Sigmoid colon (tissue), 6 donors: ENCODE measurements at regions not wholly inside any gene's neighbourhood (a gene's known extent, or its start where the extent isn't known, plus 50 kb on each side); places are given as distances from the start of the nearest gene placed in this dataset.

Source experiments
- DNase-seq: peaks from one replicate; pipeline ENCODE4 v3.0.0-alpha.2; 2019
- H3K27ac ChIP-seq, 4 donors: fragments of 200-600 bp; sonication (generic); one replicate each; pipeline ENCODE4 v1.5.1; 2016 to 2019; ENCODE audit warnings: mild to moderate bottlenecking in 1 of 4
- H3K27me3 ChIP-seq, 3 donors: fragments of 200-600 bp; sonication (generic); one replicate each; pipeline ENCODE4 v1.5.1; 2019; ENCODE audit warnings: mild to moderate bottlenecking in 1 of 3
- H3K36me3 ChIP-seq, 4 donors: fragments of 200-600 bp; sonication (generic); one replicate each; pipeline ENCODE4 v1.5.1; 2016 to 2019
- H3K4me1 ChIP-seq, 4 donors: fragments of 200-600 bp; sonication (generic); one replicate each; pipeline ENCODE4 v1.5.1; 2017 to 2019
- H3K4me3 ChIP-seq, 4 donors: fragments of 200-600 bp; sonication (generic); one replicate each; pipeline ENCODE4 v1.5.1; 2017 to 2019; ENCODE audit warnings: mild to moderate bottlenecking in 2 of 4, moderate library complexity in 1 of 4
- H3K9me3 ChIP-seq, 4 donors: fragments of 200-600 bp in 3 of 4; sonication (generic) in 3 of 4; one replicate each; pipeline versions ENCODE4 v1.5.1 to v1.6.1; 2013 to 2019
- EP300 ChIP-seq, 4 donors: sonication (generic); formaldehyde crosslinking; IDR thresholded peaks; one replicate each; pipeline ENCODE4 v1.6.1; 2017; ENCODE audit warnings: antibody characterized with exemption in 4 of 4
- POLR2A ChIP-seq, 2 donors: fragments of 450-650 bp; IDR thresholded peaks; one replicate each; pipeline ENCODE4 v1.6.1; 2016; ENCODE audit warnings: antibody characterized with exemption in 2 of 2, mild to moderate bottlenecking in 2 of 2, moderate library complexity in 2 of 2
- POLR2AphosphoS5 ChIP-seq, 4 donors: sonication (generic); formaldehyde crosslinking; IDR thresholded peaks; one replicate each; pipeline ENCODE4 v1.6.1; 2017; ENCODE audit warnings: antibody characterized with exemption in 4 of 4
- WGBS, 2 donors: extraction: QIAGEN DNeasy Blood & Tissue Kit; methylation state at CpG; one replicate each; pipeline ENCODE4 v1.1.7; 2013; 5-methylcytosine and 5-hydroxymethylcytosine counted together
- intact Hi-C: fragments of 100-400 bp; cut with DNase I; formaldehyde crosslinking; loops from one replicate; pipeline ENCODE4 v1.15.1; 2023
- TF ChIP-seq, protein P1 (sequence below), 4 experiments: fragments of 450-650 bp in 3 of 4; fragments of 200-600 bp in 1 of 4; IDR thresholded peaks; one replicate each; pipeline ENCODE4 v1.5.1; 2016 to 2019; ENCODE audit warnings: antibody characterized with exemption in 4 of 4, mild to moderate bottlenecking in 3 of 4, moderate library complexity in 2 of 4
- donor health status: healthy with polysubstance abuse.
- donor health status: healthy.

GRCh38 chr15:38896647-38897046 is 332.0 kb upstream of the RASGRP1 start:
- 85 to 97% methylated on average over 1 of the region's 1 CpG for WGBS, 2 donors
- intact Hi-C loops: no loop called here
- DNase-seq: no peak
- TF ChIP-seq POLR2AphosphoS5 (IDR thresholded peaks at IDR 0.05) (no peak), POLR2A (IDR thresholded peaks at IDR 0.05) (no peak), EP300 (IDR thresholded peaks at IDR 0.05) (no peak)
- TF ChIP-seq, protein P1, sequence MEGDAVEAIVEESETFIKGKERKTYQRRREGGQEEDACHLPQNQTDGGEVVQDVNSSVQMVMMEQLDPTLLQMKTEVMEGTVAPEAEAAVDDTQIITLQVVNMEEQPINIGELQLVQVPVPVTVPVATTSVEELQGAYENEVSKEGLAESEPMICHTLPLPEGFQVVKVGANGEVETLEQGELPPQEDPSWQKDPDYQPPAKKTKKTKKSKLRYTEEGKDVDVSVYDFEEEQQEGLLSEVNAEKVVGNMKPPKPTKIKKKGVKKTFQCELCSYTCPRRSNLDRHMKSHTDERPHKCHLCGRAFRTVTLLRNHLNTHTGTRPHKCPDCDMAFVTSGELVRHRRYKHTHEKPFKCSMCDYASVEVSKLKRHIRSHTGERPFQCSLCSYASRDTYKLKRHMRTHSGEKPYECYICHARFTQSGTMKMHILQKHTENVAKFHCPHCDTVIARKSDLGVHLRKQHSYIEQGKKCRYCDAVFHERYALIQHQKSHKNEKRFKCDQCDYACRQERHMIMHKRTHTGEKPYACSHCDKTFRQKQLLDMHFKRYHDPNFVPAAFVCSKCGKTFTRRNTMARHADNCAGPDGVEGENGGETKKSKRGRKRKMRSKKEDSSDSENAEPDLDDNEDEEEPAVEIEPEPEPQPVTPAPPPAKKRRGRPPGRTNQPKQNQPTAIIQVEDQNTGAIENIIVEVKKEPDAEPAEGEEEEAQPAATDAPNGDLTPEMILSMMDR (IDR thresholded peaks at IDR 0.05): no peak
- Histone ChIP-seq H3K27me3 (no peaks in the 10 kb centered on the region), H3K27ac (no peak overlapping the region), H3K4me1 (peaks cover 0 to 33% (median 28%) of the 10 kb centered on the region in 4 donors), H3K9me3 (no peaks in the 10 kb centered on the region), H3K36me3 (no peaks in the 10 kb centered on the region), H3K4me3 (no peak overlapping the region)

- H3K27me3 ChIP-seq: no peaks in the 10 kb centered on the region
- TF ChIP-seq POLR2AphosphoS5 (IDR thresholded peaks at IDR 0.05) (no peak), POLR2A (IDR thresholded peaks at IDR 0.05) (no peak), EP300 (IDR thresholded peaks at IDR 0.05) (no peak)
- TF ChIP-seq, protein P1 (IDR thresholded peaks at IDR 0.05): no peak
- peaks cover 0 to 33% (median 28%) of the 10 kb centered on the region in 4 donors for H3K4me1 ChIP-seq
- no peak overlapping the region for H3K27ac ChIP-seq
- H3K36me3 ChIP-seq: no peaks in the 10 kb centered on the region
- WGBS, 2 donors: 28 to 45% methylated on average over 1 of the region's 1 CpG
- H3K9me3 ChIP-seq: no peaks in the 10 kb centered on the region
- DNase-seq: no peak
- no peak overlapping the region for H3K4me3 ChIP-seq
- intact Hi-C loops: no loop called here
These were observed 332.9 kb upstream of the RASGRP1 start for GRCh38 chr15:38897551-38897950.

DNA sequence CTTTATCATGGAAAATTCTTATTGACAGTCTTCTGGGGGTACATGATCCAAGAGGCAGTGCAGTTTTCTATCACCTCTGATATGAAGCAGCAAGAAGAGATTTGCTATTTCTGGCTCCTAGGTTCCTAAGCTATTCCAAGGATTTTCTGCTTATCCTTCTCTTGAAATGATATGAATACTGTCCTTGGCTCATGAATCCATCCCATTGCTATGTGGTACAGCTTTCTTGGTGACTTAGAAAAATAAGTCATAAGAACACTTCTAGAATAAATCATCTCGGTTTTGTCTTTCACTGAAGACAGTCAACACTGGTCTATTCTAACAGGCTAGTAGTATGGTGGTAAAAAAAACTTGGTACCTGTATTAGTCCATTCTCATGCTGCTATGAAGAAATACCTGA is 333.6 kb upstream of the RASGRP1 start:
- DNase-seq: no peak
- Histone ChIP-seq H3K27me3 (no peaks in the 10 kb centered on the region), H3K4me3 (no peak overlapping the region), H3K27ac (no peak overlapping the region), H3K9me3 (no peaks in the 10 kb centered on the region), H3K36me3 (no peaks in the 10 kb centered on the region), H3K4me1 (peaks cover 0 to 29% (median 26%) of the 10 kb centered on the region in 4 donors)
- intact Hi-C loops: no loop called here
- 84 to 87% methylated on average over 1 of the region's 1 CpG for WGBS, 2 donors
- TF ChIP-seq POLR2A (IDR thresholded peaks at IDR 0.05) (no peak), EP300 (IDR thresholded peaks at IDR 0.05) (no peak), POLR2AphosphoS5 (IDR thresholded peaks at IDR 0.05) (no peak)
- TF ChIP-seq, protein P1 (IDR thresholded peaks at IDR 0.05): no peak

GRCh38 chr15:38899300-38899699 is 334.7 kb upstream of the RASGRP1 start:
- Histone ChIP-seq H3K36me3 (no peaks in the 10 kb centered on the region), H3K4me3 (no peak overlapping the region), H3K27ac (no peak overlapping the region), H3K27me3 (no peaks in the 10 kb centered on the region), H3K9me3 (no peaks in the 10 kb centered on the region), H3K4me1 (peaks cover 0 to 20% (median 17%) of the 10 kb centered on the region in 4 donors)
- no peak for DNase-seq
- no peak for TF ChIP-seq EP300 (IDR thresholded peaks at IDR 0.05)
- TF ChIP-seq POLR2A (IDR thresholded peaks at IDR 0.05): no peak
- TF ChIP-seq, protein P1 (IDR thresholded peaks at IDR 0.05): no peak
- WGBS, 2 donors: 90 to 92% methylated on average over 2 of the region's 2 CpGs
- intact Hi-C loops: no loop called here

DNA sequence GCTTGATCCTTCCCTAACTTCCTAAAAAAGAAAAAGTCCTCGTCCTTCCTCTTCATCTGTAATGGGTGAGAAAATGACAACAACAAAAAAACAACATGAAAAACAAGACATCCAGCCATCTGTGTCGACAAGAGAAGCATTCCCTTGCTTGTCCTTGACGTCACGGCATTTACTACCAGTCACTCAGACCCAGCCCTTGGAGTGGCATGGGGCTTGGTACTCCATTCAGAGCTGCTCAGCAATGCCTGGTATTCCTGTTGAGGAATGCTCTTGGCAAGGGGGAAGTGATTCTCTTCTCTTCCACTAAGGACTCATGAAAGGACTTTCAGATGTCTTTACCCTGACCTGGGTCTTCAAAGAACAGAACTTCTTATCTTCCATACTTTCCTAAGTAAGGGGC is 339.7 kb upstream of the RASGRP1 start:
- Histone ChIP-seq H3K4me1 (no peaks in the 10 kb centered on the region), H3K36me3 (no peaks in the 10 kb centered on the region), H3K9me3 (peaks cover 0 to 3% (median 0%) of the 10 kb centered on the region in 4 donors), H3K27ac (no peak overlapping the region), H3K27me3 (no peaks in the 10 kb centered on the region), H3K4me3 (no peak overlapping the region)
- intact Hi-C loops: no loop called here
- 85 to 88% methylated on average over 4 of the region's 4 CpGs for WGBS, 2 donors
- TF ChIP-seq, protein P1 (IDR thresholded peaks at IDR 0.05): no peak
- TF ChIP-seq EP300 (IDR thresholded peaks at IDR 0.05) (no peak), POLR2AphosphoS5 (IDR thresholded peaks at IDR 0.05) (no peak), POLR2A (IDR thresholded peaks at IDR 0.05) (no peak)
- DNase-seq: no peak
